Parathyroid adenoma (tissue), 2 donors: ENCODE measurements at regions not wholly inside any gene's neighbourhood (a gene's known extent, or its start where the extent isn't known, plus 50 kb on each side); places are given as distances from the start of the nearest gene placed in this dataset.

Experiments
- H2AFZ ChIP-seq: fragments of 300-600 bp; sonication (generic); one replicate; pipeline ENCODE4 v1.7.0; 2017; ENCODE audit warnings: antibody characterized with exemption, mild to moderate bottlenecking
- H3K27ac ChIP-seq: fragments of 300-600 bp; sonication (generic); one replicate; pipeline ENCODE4 v1.7.0; 2017
- H3K27me3 ChIP-seq: fragments of 300-600 bp; sonication (generic); one replicate; pipeline ENCODE4 v1.7.0; 2017; ENCODE audit warnings: low read length; ENCODE audit not compliant: control insufficient read depth, insufficient read depth
- H3K36me3 ChIP-seq: fragments of 300-600 bp; sonication (generic); one replicate; pipeline ENCODE4 v1.7.0; 2017; ENCODE audit warnings: low read length; ENCODE audit not compliant: control insufficient read depth, insufficient read depth
- H3K4me1 ChIP-seq: fragments of 300-600 bp; sonication (generic); one replicate; pipeline ENCODE4 v1.7.0; 2017; ENCODE audit warnings: control low read depth
- H3K4me2 ChIP-seq: fragments of 300-600 bp; sonication (generic); one replicate; pipeline ENCODE4 v1.7.0; 2017; ENCODE audit warnings: low read length
- H3K4me3 ChIP-seq: fragments of 300-600 bp; sonication (generic); one replicate; pipeline ENCODE4 v1.7.0; 2017; ENCODE audit warnings: low read depth, low read length
- H3K79me2 ChIP-seq: fragments of 300-600 bp; sonication (generic); one replicate; pipeline ENCODE4 v1.7.0; 2017; ENCODE audit warnings: control low read depth
- H3K9ac ChIP-seq: fragments of 300-600 bp; sonication (generic); one replicate; pipeline ENCODE4 v1.7.0; 2017; ENCODE audit warnings: mild to moderate bottlenecking
- H3K9me3 ChIP-seq: fragments of 300-600 bp; sonication (generic); one replicate; pipeline ENCODE4 v1.7.0; 2017; ENCODE audit warnings: low read length; ENCODE audit not compliant: control insufficient read depth
- CTCF ChIP-seq: fragments of 300-600 bp; sonication (generic); IDR thresholded peaks from one replicate; pipeline ENCODE4 v1.7.0; 2017; ENCODE audit warnings: antibody characterized with exemption, mild to moderate bottlenecking
- donor health status: primary hyperparathyroidism.

- no peaks in the 10 kb centered on the region for H3K79me2 ChIP-seq
- no peak overlapping the region for H3K27ac ChIP-seq
- H3K4me3 ChIP-seq: no peak overlapping the region
- no peak for TF ChIP-seq CTCF
- no peak overlapping the region for H3K9ac ChIP-seq
- no peaks in the 10 kb centered on the region for H3K36me3 ChIP-seq
- H2AFZ ChIP-seq: no peak overlapping the region
- H3K27me3 ChIP-seq: no peaks in the 10 kb centered on the region
- H3K9me3 ChIP-seq: peaks cover 4% of the 10 kb centered on the region
- no peak overlapping the region for H3K4me2 ChIP-seq
- H3K4me1 ChIP-seq: no peaks in the 10 kb centered on the region
Measured at GRCh38 chr3:28777806-28778475, 429.3 kb upstream of the AZI2 start.

- Histone ChIP-seq H3K4me1 (no peaks in the 10 kb centered on the region), H3K27me3 (no peaks in the 10 kb centered on the region), H3K79me2 (no peaks in the 10 kb centered on the region), H3K36me3 (no peaks in the 10 kb centered on the region), H3K9ac (no peak overlapping the region), H3K9me3 (no peaks in the 10 kb centered on the region), H3K27ac (no peak overlapping the region), H2AFZ (no peak overlapping the region), H3K4me3 (no peak overlapping the region), H3K4me2 (no peak overlapping the region)
- TF ChIP-seq CTCF: no peak
Measured at GRCh38 chr3:28780480-28780879, 431.9 kb upstream of the AZI2 start.

- no peak overlapping the region for H3K27ac ChIP-seq
- H3K4me1 ChIP-seq: no peaks in the 10 kb centered on the region
- no peak for TF ChIP-seq CTCF
Measured at GRCh38 chr3:28781053-28781452, 432.4 kb upstream of the AZI2 start.

GRCh38 chr3:28786446-28786845 is 437.8 kb upstream of the AZI2 start:
- no peaks in the 10 kb centered on the region for H3K36me3 ChIP-seq
- H3K27me3 ChIP-seq: no peaks in the 10 kb centered on the region
- no peak for TF ChIP-seq CTCF
- no peak overlapping the region for H3K27ac ChIP-seq
- H2AFZ ChIP-seq: no peak overlapping the region
- no peak overlapping the region for H3K4me3 ChIP-seq
- H3K9me3 ChIP-seq: no peaks in the 10 kb centered on the region
- H3K4me2 ChIP-seq: no peak overlapping the region
- no peak overlapping the region for H3K9ac ChIP-seq
- no peaks in the 10 kb centered on the region for H3K79me2 ChIP-seq
- no peaks in the 10 kb centered on the region for H3K4me1 ChIP-seq

More at GRCh38 chr3:28781053-28781452, 432.4 kb upstream of the AZI2 start:
- H3K9ac ChIP-seq: no peak overlapping the region
- H3K4me3 ChIP-seq: no peak overlapping the region
- no peaks in the 10 kb centered on the region for H3K27me3 ChIP-seq
- H2AFZ ChIP-seq: no peak overlapping the region
- H3K36me3 ChIP-seq: no peaks in the 10 kb centered on the region
- H3K79me2 ChIP-seq: no peaks in the 10 kb centered on the region
- no peaks in the 10 kb centered on the region for H3K9me3 ChIP-seq
- H3K4me2 ChIP-seq: no peak overlapping the region

GRCh38 chr3:28788571-28788970 is 439.9 kb upstream of the AZI2 start:
- TF ChIP-seq CTCF: no peak
- H3K4me1 ChIP-seq: no peaks in the 10 kb centered on the region
- H3K27me3 ChIP-seq: no peaks in the 10 kb centered on the region
- no peaks in the 10 kb centered on the region for H3K9me3 ChIP-seq
- H3K79me2 ChIP-seq: no peaks in the 10 kb centered on the region
- no peak overlapping the region for H3K27ac ChIP-seq
- H3K36me3 ChIP-seq: no peaks in the 10 kb centered on the region
- H2AFZ ChIP-seq: no peak overlapping the region
- no peak overlapping the region for H3K4me3 ChIP-seq
- no peak overlapping the region for H3K4me2 ChIP-seq
- no peak overlapping the region for H3K9ac ChIP-seq
